HG03460 (cell line): ENCODE measurements at regions not wholly inside any gene's neighbourhood (a gene's known extent, or its start where the extent isn't known, plus 50 kb on each side); places are given as distances from the start of the nearest gene placed in this dataset.

Experiments
- ATAC-seq: cut with Tn5 transposase; IDR thresholded peaks from one replicate; pipeline ENCODE4 v1.9.1; 2021; ENCODE audit not compliant: unreplicated experiment

DNA sequence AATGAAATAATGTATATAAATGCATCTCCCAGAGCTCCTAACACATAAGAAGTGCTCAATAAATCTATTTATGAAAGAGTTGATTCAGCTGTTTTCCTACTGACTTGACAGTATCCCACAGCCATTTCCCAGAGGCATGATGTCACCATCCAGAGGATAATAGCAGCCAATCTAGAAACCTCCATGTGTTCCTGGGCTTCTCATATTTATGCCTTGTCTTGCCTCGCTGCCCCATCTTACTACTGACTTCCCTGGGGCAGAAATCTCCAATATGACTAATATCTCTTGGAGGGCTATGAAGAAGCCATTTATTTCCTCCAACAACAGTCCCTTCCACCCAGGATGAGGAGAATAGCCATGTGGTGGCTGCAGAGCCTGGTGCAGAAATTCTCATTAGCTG, 115.4 kb upstream of the NAV2 start:
- ATAC-seq, result no peak

DNA sequence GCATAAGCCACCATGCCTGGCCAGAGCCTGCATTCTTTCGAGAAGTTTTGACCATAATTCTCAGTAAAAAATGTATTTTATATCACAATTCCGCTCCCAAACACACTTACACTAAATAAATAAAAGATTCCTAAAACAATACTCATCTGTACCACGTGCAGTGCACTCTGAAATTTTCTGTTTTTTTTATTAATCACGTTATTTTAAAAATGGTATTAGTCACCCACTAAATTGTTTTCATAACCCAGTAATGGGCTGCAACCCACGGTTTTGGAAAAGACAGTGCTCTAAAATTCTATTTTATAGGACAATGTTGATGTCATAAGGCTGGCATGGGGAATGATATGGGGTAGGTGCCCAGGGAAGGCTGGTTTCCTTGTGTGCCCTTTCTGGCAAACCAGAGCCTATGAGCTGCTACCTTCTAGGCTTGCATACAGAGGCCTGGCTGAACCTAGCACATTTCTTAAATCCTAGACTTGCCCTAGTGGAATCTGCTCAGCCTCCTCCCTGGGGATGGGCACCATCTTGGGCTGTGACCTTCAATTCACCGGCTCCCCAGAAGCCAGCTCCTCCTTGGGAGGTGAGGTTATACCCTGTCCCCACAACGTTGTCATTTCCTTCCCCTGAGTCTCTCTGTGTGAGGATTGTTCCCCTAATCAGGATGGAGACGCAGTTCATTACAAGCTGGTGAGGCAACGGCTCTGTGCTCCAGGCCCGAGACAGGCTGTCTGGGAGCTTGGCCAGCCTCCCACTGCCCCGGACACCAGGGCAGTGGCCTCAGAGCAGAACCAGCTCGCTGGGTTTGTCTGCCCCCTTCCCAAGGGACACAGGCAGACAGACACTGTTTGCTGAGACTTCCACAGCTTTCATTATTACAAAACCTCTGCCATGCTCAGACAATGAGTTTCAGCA, 116.5 kb upstream of the NAV2 start:
- ATAC-seq, result no peak

DNA sequence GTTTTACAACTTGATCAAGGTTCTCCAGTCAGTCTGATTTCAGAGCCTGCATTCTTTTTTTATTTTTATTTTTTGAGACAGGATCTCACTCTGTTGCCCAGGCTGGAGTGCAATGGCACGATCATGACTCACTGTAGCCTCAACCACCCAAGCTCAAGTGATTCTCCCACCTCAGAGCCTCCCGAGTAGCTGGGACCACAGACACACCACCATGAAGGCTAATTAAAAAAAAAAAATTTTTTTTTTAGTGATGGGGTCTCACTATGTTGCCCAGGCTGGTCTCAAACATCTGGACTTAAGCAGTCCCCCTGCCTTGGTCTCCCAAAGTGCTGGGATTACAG, 117.2 kb upstream of the NAV2 start:
- no peak for ATAC-seq

DNA sequence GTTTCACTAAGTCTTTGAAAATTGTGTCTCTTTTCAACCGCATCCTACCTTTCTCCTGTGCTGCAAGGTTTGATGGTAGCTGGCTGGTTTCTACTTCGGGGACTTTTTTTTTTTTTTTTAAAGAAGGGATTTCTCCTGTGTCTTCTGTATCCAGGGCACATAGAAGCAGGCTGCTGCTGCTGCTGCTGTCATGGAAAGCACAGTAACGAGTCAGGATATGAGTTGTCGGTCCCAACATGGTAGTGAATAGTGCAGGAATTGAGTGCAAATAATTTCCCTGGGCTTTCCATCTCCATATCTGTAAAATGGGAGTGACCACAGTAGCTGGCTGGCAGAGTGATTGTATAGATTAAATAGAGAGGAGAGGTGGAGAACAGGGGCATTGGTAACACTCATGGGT, 118.3 kb upstream of the NAV2 start:
- no peak for ATAC-seq

DNA sequence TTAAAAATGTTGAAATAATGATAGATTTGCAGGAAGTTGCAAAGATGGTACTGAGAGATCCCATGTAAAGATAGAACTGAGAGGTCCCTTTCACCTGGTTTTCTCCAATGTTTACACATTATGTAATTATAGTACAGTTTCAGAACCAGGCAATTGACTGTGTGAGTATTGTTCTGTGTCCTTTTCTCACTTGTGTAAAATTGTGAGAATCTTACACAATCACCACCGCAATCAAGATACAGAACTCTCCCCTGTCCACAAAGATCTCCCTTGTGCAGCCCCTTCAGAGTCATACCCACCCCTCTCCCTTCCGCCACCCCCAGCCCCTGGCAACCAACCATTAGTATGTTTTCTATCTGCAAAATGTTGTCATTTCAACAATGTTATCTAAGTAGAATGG, 119.8 kb upstream of the NAV2 start:
- no peak for ATAC-seq

DNA sequence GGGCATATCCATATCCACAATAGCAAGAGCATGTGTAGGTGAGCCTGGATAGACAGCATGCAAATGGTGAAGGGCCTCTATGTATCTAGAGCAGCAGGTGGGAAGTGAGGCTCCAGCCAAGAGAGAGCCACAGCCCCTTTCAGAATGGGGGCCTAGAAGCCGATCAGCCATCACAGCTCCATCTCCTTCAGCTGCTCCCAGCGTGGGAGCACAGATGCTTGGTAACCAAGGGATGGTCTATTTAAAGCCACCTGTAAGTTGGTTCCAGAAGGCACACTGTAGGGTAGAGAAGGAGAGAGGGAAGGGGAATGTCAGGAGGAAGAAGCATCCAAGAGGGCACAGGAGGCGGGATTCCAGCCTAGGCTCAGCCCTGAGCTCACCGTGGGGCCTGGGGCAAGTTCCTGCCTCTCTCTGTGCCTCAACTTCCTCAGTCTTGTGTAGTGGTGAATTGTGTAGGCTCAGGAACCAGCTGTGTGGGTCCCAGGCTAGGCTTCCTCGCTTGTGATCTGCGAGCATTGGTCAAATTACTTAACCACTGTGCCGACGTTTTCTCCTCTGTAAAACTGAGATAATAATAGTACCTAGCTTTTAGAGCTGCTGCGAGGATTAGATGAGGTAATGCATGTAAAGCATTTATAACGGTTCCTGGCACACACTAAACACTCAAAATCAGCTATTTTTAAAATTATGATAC, 122.9 kb upstream of the NAV2 start:
- ATAC-seq, result no peak

DNA sequence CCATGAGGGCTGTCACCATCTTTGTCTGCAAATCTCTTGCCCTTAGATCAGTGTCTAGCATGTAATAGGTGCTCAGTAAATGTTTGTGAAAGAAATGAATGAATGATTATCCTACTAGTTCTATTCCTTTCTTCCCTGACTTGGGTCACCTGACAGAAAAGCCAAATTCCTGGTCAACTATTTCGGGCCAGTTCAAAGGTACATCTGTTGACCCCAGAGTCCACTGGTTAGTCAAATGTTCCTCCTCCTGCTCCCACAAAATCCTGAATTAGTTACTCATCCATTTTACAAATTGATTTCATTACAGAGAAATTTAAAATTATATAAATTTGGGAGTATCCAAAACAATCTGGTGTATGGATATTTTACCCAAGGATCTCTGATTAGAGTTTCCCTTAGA, 124.7 kb upstream of the NAV2 start:
- no peak for ATAC-seq

DNA sequence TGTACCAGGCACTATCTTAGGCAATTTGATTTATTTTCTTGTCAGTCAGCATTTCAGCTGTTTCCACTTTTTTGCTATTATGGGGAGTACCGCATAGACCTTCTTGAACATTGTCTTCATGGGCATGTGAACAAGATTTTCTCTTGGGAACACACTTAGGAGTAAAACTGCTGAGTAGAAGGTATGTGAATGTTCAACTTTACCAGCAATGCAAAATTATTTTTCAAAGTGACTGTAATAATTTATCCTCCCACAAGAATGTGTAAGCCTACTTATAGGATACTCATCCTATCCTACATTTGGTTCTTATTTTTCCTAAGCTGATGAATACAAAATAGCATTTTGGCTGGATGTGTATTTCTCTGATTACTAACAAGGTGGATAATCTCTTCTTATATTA, 132.0 kb upstream of the NAV2 start:
- ATAC-seq, result no peak

DNA sequence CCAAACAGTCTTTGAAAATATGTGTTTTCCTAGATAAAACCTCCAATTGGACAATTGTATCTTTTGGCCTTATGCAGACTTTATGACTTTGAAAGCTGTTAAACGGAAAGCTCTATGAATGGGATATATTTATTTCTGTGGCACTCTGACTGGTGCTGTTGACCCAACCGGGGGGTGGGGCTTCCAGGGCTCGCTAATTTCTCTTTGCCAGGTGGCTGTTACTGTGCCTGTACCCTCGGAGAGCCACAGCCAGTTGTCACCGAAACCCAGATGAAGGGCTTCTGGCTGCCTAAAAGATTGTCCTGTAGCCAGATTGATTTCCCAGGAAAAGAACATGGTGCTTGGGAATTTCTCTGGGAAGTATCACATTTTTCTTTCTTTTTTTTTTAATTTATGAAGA, 132.7 kb upstream of the NAV2 start:
- ATAC-seq, result no peak

DNA sequence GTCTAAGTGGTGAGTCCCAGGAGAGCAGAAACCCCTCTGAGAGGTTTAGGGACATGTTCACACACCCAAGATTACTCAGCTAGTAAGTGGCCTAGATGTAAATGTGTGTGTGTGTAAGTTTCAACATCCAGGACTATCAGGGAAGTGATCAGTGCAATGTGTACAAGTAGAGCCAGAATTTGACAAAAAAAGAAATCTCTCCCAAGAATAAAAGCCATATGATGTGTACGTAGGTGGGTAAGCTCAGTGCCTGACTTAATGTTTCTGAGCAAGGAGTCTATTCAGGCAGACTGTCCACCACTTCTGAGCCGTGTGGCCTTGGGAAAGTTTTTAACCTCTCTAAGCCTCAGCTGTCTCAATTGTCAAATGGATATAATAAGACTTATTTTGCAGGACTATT, 133.8 kb upstream of the NAV2 start:
- ATAC-seq, result no peak

DNA sequence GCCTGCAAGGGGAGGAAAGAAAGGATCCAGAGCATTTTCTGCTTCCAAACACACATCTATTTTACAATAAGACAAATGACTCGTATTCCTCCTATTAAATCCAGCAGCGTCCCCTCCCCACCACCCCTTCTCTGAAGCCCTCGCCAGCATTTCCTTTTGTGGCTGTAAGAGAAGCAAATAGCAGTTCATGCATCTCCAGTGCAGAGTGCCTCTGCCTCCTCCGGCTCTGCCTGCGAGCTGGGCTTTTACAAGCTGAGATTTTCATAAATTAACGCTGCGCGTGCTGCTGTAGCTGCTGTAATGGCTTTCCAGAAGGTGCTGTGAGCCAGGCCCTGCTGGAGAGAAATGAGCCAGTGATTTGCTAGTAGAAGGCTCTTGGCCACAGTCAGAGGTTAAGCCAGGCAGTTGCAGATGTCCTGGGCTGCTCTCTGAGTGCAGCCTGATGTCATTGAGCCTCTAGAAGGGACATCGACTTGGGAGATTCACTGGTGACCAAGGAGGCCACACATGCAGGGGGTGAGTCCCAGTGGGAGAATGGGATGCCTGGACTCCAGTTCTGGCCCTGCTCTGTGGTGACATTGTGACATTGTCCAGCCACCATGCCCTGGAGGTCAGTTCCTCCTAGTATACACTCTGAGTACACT, 134.5 kb upstream of the NAV2 start:
- ATAC-seq, result no peak

DNA sequence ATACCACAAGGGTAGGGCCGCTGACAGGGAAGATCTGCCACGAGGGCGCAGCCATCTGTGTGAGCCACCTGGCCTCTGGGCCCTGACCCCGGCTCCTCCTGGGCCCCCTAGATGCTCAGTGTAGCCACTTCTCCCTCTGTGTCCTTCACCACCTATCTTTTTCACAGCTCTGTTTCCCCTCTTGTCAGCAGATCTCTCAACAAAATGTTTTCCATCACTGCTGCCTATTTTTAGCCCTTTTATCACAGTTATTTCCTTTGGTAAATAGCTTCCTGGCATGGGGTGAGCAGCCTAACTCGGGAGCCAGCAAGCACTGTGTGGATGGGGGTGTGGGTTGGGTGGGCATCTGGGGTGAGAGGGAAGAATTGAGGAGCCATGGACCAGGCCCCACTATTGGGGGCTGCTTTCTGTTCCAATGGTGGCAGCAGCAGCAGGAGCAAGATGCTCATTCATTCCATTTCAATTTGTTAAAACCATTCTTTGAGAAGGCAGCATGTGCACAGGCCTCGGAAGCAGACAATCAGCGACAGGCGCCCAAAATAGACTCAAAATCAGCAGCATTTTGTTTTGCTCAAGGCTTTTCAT, 135.2 kb upstream of the NAV2 start:
- ATAC-seq, result no peak

DNA sequence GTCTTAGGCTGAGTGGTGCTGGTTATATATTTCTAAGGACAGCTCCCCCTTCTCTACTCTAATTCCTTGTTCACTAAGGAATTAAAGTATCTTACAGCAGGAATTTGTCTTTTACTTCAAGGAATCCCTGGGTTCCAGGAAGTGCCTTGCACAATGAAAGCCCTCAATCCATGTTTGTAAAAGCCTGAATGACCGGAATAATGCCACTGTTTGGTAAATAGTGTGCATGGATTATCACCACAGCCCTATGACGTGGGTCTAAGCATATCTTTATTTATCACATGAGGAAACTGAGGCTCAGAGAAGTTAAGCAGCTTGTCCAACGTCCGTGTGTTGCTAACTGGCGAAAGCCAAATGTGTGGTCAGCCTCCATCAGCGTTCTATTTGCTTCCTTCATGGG, 135.7 kb upstream of the NAV2 start:
- no peak for ATAC-seq

DNA sequence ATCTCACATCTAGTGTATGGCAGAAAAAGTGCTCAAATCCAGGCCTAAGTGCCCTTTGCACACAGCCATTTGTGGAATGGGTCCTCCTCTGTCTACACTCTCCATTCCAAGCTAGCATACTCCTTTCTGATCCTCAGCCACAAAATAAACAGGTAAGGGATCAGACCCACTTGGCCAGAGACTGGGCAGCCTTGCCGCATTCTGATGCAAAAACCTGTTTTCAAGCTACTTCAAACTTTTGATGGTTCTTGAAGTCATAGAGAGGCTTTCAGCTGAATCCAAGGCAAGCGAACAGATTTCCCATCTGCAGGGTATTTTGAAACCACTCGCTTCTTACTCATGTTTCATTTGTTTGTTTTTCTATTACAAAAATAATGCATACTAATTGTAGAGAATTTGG, 136.6 kb upstream of the NAV2 start:
- ATAC-seq, result no peak

DNA sequence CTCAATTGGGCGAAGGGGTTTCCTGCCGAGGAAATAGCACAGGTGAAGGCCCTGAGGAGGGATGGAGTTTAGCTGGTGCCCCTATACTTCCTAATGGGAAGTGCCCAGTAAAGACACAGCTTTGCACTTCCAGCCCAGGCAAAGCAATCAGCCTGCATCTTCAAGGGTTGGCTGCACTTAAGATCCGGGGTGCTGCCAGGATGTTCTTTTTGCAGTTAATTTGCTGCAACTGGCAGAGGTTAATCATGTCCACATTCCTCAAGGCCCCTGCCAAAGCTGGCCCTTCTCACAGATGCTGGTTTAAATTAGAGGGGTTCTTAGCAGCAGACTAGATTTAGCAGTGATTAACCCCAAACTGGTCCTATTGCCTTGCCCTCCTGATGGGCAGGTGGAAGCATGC, 137.7 kb upstream of the NAV2 start:
- ATAC-seq, result no peak

DNA sequence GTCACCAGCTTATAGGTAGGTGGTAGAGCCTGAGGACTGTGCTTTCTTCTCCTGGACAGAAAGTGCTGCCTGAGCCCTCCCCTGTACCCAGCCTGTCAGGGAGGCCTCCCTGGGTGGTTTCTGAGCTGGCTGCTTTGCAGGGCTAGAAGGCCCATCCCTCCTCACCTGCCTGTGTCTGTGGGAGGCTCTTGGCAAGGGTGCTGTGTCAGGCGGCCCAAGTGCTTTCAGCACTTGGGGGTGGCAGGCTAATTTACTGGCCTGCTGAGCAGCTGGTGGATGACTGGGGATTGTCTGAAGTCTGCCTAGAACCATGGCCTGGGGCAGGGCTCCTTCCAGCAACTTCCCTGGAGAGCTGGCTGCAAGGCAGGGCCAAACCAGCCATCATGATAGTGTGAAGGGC, 139.0 kb upstream of the NAV2 start:
- ATAC-seq, result no peak

DNA sequence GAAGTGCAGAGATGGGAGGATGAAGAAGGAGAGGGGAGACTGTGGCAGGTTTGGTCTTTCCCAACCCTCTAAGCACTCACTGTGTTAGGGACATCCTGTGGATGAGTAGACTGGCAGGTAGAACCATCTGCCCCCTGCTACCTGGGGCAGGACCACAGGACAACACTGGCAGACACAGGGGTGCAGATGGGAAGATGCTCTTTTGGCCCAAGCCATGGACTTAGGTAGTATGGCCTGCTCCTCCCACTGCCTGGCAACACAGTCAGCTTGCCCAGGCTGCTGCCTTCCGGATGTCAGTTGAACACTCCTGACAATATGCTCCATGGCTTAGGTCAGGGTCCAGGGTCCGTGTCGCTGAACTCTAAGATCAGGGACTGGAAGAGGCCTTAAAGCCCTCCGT, 140.7 kb upstream of the NAV2 start:
- no peak for ATAC-seq

DNA sequence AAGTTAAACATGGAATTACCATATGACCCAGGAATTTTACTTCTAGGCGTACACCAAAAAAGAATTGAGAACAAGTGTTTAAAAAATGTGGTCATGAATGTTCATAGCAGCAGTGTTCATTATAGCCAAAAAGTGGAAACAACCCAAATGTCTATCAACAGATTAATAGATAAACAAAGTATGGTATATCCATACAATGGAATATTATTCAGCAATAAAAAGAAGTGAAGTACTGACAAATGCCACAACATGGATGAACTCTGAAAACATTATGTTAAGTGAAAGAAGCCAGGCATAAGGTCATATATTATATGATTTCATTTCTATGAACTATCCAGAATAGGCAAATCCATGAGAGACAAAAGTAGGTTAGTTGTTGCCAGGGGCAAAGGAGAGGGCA, 141.7 kb upstream of the NAV2 start:
- ATAC-seq, result no peak

DNA sequence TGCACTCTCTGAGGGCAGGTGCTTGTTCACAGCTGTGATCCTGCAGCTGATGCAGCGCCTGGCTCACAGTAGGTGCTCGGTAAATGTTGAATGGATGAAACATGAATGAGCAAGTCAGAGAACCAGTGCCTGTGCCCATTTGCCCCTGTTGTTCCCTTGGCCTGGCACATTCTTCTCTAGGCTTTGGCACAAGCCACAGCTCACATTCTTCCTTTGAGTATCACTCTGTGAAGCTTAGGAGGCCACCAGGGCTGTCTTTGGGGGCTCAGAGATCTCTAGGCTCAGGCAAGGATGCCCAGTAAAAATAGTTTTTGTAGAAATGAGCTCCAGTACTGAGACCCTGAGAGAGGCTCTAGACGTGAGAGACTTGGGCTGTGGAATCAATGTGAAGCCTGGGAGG, 144.6 kb upstream of the NAV2 start:
- no peak for ATAC-seq

DNA sequence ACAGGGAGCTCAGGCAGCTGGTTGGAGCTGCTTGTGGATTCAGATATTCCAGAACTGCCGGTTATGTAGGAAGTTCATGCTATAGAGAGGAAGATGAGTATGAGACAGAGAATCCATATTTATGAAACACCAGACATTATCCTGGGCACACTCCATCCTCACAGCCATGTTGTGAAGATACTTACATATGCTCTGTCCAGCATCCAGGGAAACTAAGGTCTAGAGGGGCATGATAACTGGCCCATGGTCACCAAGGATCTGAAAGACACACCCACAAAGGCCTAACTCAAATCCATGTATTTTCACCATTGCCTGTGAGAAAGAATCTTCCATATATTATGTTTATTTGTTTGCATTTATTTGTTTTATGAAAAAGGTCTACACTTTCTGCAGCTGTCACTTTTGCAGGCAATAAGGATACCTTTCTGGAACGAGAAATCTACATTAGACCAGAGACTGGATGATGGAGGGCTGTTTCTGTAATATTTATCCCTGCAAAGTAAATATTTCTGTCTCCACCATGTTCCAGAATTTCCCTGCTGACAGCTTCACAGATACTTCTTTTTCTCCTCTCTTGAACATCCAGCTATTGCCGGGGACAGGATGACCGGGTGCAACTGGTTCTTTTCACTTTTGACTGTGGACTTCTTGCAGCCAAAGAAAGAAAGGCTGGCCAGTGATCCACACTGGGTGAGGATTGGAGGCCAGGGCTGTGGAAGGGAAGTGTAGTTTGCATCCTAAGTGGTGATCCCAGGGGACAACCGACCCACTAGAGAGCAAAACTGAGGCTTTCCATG, 145.9 kb upstream of the NAV2 start:
- no peak for ATAC-seq

DNA sequence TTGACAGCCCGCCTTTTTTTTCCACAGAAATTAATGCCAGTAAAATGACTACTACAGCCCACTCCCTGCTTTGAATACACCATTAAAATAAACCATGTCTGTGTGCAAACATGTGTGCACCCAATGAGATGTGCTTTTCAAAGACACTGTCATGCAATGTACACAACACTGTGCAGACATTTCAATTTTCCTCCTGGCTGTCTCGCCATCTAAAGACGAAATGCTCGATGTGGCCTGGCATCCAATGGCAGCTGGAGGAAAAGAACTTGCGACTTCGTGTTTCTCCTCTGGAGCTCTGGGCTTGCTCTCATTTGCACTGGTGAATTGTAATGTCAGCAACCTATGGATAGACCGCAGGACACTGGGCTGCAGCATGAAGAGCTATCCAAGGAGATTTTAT, 147.0 kb upstream of the NAV2 start:
- no peak for ATAC-seq
